ENCODE measurements at regions not wholly inside any gene's neighbourhood (a gene's known extent, or its start where the extent isn't known, plus 50 kb on each side); places are given as distances from the start of the nearest gene placed in this dataset.

DNA sequence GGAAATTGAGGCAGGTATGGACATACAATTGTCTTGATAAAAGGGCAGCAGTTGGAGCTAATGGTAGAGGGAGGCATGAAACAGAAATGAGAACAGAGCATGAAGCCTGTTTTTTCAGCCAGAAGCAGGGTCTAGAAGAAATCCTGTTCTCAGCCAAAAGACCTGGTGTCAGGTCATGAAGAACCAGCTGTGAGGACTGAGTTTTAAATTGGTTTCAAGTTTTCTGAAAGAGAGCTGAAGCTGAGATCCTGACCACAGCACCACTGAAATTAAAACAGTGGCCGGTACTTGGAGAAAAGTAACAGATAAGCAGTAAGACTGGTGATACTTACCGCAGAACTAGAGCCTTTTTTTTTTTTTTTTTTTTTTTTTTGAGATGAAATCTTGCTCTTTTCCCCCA is 283.8 kb upstream of the BMP2 start (continued):
- TF ChIP-seq HNF4A (conservative IDR thresholded peaks at IDR 0.05) = no peak

DNA sequence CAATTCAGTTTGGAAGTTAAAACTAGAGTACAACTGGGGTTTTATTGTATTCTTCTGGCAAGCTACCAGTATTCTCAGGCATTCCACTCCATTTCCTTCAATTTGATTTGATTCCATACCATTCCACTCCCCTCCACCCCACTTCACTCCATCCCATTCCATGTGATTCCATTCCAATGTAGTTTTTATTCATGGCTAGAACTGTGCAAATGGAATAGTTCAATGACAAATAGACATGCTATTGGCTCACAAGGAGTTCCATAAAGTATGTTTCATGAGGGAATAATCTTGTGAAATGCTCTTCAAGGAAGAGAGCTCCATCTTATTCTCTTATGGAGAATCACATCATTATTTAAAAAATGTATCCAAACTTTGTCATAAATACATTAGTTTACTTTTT is 285.0 kb upstream of the BMP2 start:
- TF ChIP-seq, protein P1, sequence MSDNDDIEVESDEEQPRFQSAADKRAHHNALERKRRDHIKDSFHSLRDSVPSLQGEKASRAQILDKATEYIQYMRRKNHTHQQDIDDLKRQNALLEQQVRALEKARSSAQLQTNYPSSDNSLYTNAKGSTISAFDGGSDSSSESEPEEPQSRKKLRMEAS (IDR thresholded peaks at IDR 0.05) = no peak
- TF ChIP-seq, protein P2, sequence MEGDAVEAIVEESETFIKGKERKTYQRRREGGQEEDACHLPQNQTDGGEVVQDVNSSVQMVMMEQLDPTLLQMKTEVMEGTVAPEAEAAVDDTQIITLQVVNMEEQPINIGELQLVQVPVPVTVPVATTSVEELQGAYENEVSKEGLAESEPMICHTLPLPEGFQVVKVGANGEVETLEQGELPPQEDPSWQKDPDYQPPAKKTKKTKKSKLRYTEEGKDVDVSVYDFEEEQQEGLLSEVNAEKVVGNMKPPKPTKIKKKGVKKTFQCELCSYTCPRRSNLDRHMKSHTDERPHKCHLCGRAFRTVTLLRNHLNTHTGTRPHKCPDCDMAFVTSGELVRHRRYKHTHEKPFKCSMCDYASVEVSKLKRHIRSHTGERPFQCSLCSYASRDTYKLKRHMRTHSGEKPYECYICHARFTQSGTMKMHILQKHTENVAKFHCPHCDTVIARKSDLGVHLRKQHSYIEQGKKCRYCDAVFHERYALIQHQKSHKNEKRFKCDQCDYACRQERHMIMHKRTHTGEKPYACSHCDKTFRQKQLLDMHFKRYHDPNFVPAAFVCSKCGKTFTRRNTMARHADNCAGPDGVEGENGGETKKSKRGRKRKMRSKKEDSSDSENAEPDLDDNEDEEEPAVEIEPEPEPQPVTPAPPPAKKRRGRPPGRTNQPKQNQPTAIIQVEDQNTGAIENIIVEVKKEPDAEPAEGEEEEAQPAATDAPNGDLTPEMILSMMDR (IDR thresholded peaks at IDR 0.05; ENCODE audit: low read depth, low read length, missing input control) = no peak
- TF ChIP-seq, protein P3, sequence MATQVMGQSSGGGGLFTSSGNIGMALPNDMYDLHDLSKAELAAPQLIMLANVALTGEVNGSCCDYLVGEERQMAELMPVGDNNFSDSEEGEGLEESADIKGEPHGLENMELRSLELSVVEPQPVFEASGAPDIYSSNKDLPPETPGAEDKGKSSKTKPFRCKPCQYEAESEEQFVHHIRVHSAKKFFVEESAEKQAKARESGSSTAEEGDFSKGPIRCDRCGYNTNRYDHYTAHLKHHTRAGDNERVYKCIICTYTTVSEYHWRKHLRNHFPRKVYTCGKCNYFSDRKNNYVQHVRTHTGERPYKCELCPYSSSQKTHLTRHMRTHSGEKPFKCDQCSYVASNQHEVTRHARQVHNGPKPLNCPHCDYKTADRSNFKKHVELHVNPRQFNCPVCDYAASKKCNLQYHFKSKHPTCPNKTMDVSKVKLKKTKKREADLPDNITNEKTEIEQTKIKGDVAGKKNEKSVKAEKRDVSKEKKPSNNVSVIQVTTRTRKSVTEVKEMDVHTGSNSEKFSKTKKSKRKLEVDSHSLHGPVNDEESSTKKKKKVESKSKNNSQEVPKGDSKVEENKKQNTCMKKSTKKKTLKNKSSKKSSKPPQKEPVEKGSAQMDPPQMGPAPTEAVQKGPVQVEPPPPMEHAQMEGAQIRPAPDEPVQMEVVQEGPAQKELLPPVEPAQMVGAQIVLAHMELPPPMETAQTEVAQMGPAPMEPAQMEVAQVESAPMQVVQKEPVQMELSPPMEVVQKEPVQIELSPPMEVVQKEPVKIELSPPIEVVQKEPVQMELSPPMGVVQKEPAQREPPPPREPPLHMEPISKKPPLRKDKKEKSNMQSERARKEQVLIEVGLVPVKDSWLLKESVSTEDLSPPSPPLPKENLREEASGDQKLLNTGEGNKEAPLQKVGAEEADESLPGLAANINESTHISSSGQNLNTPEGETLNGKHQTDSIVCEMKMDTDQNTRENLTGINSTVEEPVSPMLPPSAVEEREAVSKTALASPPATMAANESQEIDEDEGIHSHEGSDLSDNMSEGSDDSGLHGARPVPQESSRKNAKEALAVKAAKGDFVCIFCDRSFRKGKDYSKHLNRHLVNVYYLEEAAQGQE (IDR thresholded peaks at IDR 0.05) = no peak
- TF ChIP-seq YY1 (IDR thresholded peaks at IDR 0.05) = no peak
- no peak overlapping the region for H3K27ac ChIP-seq (ENCODE audit: low read depth in 1 of 2, low read length in 2 of 2)
- DNase-seq (ENCODE audit: low spot score) = no peak
- no peaks in the 10 kb centered on the region for H3K9me3 ChIP-seq (ENCODE audit: control insufficient read depth in 4 of 4, low read length in 3 of 4)
- H3K4me1 ChIP-seq (ENCODE audit: control insufficient read depth in 4 of 4, insufficient read depth in 4 of 4, low read length in 3 of 4) = no peaks in the 10 kb centered on the region
- peaks cover 0 to 4% (median 0%) of the 10 kb centered on the region in 4 donors for H3K27me3 ChIP-seq (ENCODE audit: control insufficient read depth in 4 of 4, insufficient read depth in 4 of 4, low read length in 3 of 4)
- no peak overlapping the region for H3K4me3 ChIP-seq (ENCODE audit: low read depth in 1 of 3, low read length in 3 of 3)
- no peaks in the 10 kb centered on the region for H3K36me3 ChIP-seq (ENCODE audit: control insufficient read depth in 4 of 4, insufficient read depth in 3 of 4, low read depth in 1 of 4, low read length in 3 of 4)
- no peak overlapping the region for H3K9ac ChIP-seq (ENCODE audit: low read depth in 1 of 2, low read length in 2 of 2)

DNA sequence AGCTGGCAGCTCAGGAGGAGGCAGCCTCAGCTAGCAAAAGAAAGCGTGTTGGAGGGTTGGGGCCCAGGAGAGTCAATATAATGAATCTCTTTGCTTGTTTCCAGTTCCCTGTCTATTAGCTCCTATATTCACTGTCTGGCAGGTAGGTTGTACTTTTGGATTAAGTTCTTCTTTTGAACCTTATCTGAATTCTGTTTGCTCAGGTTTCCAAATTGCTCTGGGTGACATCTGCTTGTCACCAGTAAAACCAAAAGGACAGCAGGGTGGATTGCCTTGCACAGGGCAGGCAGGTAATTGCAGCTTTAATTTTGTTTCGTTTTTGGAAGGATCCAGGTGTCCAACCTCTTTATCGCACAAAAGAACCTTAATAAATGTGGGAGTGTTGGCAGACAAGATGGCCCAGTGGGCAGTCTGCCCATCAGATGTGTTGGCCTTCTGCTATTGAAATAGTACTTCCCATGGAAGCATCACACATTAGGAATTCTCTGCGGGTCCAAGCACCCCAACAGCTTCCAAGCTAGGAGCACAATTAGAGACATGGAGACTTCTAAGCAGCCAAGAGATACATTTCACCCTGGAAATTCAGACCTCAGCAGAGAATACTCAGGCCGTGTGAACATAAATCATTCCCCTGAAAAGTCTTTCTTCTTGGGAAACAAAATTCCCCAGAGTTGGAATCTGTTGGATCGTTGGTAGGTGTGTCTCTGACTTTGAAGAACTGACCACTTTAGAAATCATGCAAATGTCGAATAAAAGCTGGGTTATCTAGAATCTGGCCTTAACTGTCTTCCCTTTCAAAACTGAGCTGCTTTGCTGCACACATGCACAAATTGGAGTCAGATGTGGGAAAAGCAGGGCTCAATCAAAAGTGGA is 286.9 kb upstream of the BMP2 start:
- WGBS = 75% methylated on average over 7 of the region's 7 CpGs
- no peak for DNase-seq (ENCODE audit: low spot score)
- no peak overlapping the region for H3K4me3 ChIP-seq (ENCODE audit: low read depth in 1 of 3, low read length in 3 of 3)
- TF ChIP-seq NR2F2 (IDR thresholded peaks at IDR 0.05) (no peak), FOXA1 (IDR thresholded peaks at IDR 0.05) (no peak), SP1 (IDR thresholded peaks at IDR 0.05) (no peak), HNF4A (conservative IDR thresholded peaks at IDR 0.05) (no peak), YY1 (IDR thresholded peaks at IDR 0.05) (no peak), GABPA (IDR thresholded peaks at IDR 0.05 in 1 of 2, conservative IDR thresholded peaks at IDR 0.05 in 1 of 2) (no peak), HNF4G (IDR thresholded peaks at IDR 0.05) (no peak), TAF1 (conservative IDR thresholded peaks at IDR 0.05) (no peak), FOXA2 (IDR thresholded peaks at IDR 0.05) (no peak)
- TF ChIP-seq, protein P4, sequence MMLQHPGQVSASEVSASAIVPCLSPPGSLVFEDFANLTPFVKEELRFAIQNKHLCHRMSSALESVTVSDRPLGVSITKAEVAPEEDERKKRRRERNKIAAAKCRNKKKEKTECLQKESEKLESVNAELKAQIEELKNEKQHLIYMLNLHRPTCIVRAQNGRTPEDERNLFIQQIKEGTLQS (IDR thresholded peaks at IDR 0.05) = no peak
- TF ChIP-seq, protein P1 (IDR thresholded peaks at IDR 0.05) = no peak
- TF ChIP-seq, protein P5, sequence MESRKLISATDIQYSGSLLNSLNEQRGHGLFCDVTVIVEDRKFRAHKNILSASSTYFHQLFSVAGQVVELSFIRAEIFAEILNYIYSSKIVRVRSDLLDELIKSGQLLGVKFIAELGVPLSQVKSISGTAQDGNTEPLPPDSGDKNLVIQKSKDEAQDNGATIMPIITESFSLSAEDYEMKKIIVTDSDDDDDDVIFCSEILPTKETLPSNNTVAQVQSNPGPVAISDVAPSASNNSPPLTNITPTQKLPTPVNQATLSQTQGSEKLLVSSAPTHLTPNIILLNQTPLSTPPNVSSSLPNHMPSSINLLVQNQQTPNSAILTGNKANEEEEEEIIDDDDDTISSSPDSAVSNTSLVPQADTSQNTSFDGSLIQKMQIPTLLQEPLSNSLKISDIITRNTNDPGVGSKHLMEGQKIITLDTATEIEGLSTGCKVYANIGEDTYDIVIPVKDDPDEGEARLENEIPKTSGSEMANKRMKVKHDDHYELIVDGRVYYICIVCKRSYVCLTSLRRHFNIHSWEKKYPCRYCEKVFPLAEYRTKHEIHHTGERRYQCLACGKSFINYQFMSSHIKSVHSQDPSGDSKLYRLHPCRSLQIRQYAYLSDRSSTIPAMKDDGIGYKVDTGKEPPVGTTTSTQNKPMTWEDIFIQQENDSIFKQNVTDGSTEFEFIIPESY (IDR thresholded peaks at IDR 0.05) = no peak
- TF ChIP-seq, protein P2 (IDR thresholded peaks at IDR 0.05; ENCODE audit: low read depth, low read length, missing input control) = no peak

More for the DNA sequence above, 286.9 kb upstream of the BMP2 start:
- no peaks in the 10 kb centered on the region for H3K9me3 ChIP-seq (ENCODE audit: control insufficient read depth in 4 of 4, low read length in 3 of 4)
- no peaks in the 10 kb centered on the region for H3K36me3 ChIP-seq (ENCODE audit: control insufficient read depth in 4 of 4, insufficient read depth in 3 of 4, low read depth in 1 of 4, low read length in 3 of 4)
- H3K9ac ChIP-seq (ENCODE audit: low read depth in 1 of 2, low read length in 2 of 2) = no peak overlapping the region
- H3K4me1 ChIP-seq (ENCODE audit: control insufficient read depth in 4 of 4, insufficient read depth in 4 of 4, low read length in 3 of 4) = no peaks in the 10 kb centered on the region
- H3K27me3 ChIP-seq (ENCODE audit: control insufficient read depth in 4 of 4, insufficient read depth in 4 of 4, low read length in 3 of 4) = peaks cover 0 to 11% (median 0%) of the 10 kb centered on the region in 4 donors
- no peak overlapping the region for H3K27ac ChIP-seq (ENCODE audit: low read depth in 1 of 2, low read length in 2 of 2)
